GM12878 (cell line): ENCODE measurements at regions not wholly inside any gene's neighbourhood (a gene's known extent, or its start where the extent isn't known, plus 50 kb on each side); places are given as distances from the start of the nearest gene placed in this dataset.

Experiments
- ATAC-seq: fragments of 200-7000 bp; cut with Tn5 transposase; 3 replicates; pipeline ENCODE4 v1.9.1; 2020; ENCODE audit warnings: mild to moderate bottlenecking, moderate library complexity
- BruUV-seq: library from RNA; stranded (reverse); fragments of 400-500 nt; replicated peaks from 2 replicates; lab custom pipeline; 2021; lab: Mats Ljungman, UMichigan
- CTCF ChIA-PET: fragments of 300-600 bp; sonication (Branson Sonifier 250); formaldehyde crosslinking; extraction: SDS; loops from one replicate; lab custom pipeline; 2021; ENCODE audit warnings: inconsistent platforms; lab: Yijun Ruan, JAX
- POLR2A ChIA-PET: fragments of 350-600 bp; formaldehyde crosslinking; extraction: SDS; loops from one replicate; lab custom pipeline; 2021; ENCODE audit warnings: inconsistent platforms; lab: Charles Lee
- RAD21 ChIA-PET: fragments of 300-600 bp; sonication (Branson Sonifier 250); formaldehyde crosslinking; loops from one replicate; lab custom pipeline; 2023; ENCODE audit warnings: antibody characterized with exemption; ENCODE audit not compliant: unreplicated experiment; lab: Charles Lee
- SMC1A ChIA-PET: fragments of 300-600 bp; sonication (Branson Sonifier 250); formaldehyde crosslinking; loops from one replicate; lab custom pipeline; 2023; ENCODE audit not compliant: unreplicated experiment, uncharacterized antibody; lab: Charles Lee
- DNase-seq: peaks from one replicate; pipeline ENCODE4 v3.0.0-alpha.2; 2011; ENCODE audit warnings: low read depth, low spot score
- FAIRE-seq: peaks from 3 replicates; lab custom pipeline; 2011; peaks lifted over from hg19 to GRCh38; lab: Jason Lieb, UNC
- H2AFZ ChIP-seq: 2 replicates; pipeline ENCODE4 v1.6.0; 2011; ENCODE audit warnings: low read depth, low read length, control low read depth; ENCODE audit not compliant: control insufficient read depth
- H3K27ac ChIP-seq: 2 replicates; pipeline ENCODE4 v1.5.1; 2011; ENCODE audit warnings: control low read depth; ENCODE audit not compliant: control insufficient read depth, insufficient read depth
- H3K27me3 ChIP-seq, 2 experiments: replicated peaks in 1 of 2; 2 replicates each; pipeline versions ENCODE4 v1.6.0 to v1.6.1; 2011; ENCODE audit warnings: low read length in 1 of 2; ENCODE audit not compliant: control insufficient read depth in 2 of 2, insufficient read depth in 2 of 2
- H3K36me3 ChIP-seq, 2 experiments: 2 replicates each; pipeline ENCODE4 v1.5.1; 2011; ENCODE audit warnings: low read length in 1 of 2; ENCODE audit not compliant: control insufficient read depth in 2 of 2, insufficient read depth in 2 of 2
- H3K4me1 ChIP-seq: 2 replicates; pipeline ENCODE4 v1.6.1; 2011; ENCODE audit warnings: mild to moderate bottlenecking, low read length, moderate library complexity, mixed read lengths; ENCODE audit not compliant: control insufficient read depth, insufficient read depth
- H3K4me2 ChIP-seq: 2 replicates; pipeline ENCODE4 v1.6.0; 2011; ENCODE audit warnings: control low read depth; ENCODE audit not compliant: control insufficient read depth, insufficient read depth
- H3K4me3 ChIP-seq: fragments of 200-600 bp; sonication (generic); 2 replicates; pipeline ENCODE4 v1.5.1; 2016
- H3K79me2 ChIP-seq: 2 replicates; pipeline ENCODE4 v1.6.0; 2011; ENCODE audit warnings: low read length; ENCODE audit not compliant: control insufficient read depth, insufficient read depth
- H3K9ac ChIP-seq: 2 replicates; pipeline ENCODE4 v1.8.0; 2011; ENCODE audit warnings: low read length, control low read depth, mixed read lengths; ENCODE audit not compliant: control insufficient read depth, insufficient read depth
- H3K9me3 ChIP-seq: replicated peaks from 3 replicates; pipeline ENCODE4 v1.5.1; 2011; ENCODE audit warnings: mild to moderate bottlenecking, low read length; ENCODE audit not compliant: control insufficient read depth, insufficient read depth
- H4K20me1 ChIP-seq: 2 replicates; pipeline ENCODE4 v1.6.0; 2011; ENCODE audit not compliant: control insufficient read depth, insufficient read depth
- ATF7 ChIP-seq: fragments of 450-650 bp; IDR thresholded peaks from 2 replicates; pipeline ENCODE4 v1.6.1; 2016; ENCODE audit warnings: low read depth, mild to moderate bottlenecking
- EED ChIP-seq: sonication (generic); IDR thresholded peaks from 2 replicates; pipeline ENCODE4 v1.6.1; 2016; ENCODE audit warnings: antibody characterized with exemption, low read depth
- HCFC1 ChIP-seq: fragments of 150-350 bp; IDR thresholded peaks from 2 replicates; pipeline ENCODE4 v1.6.1; 2014; ENCODE audit warnings: low read length
- POLR2AphosphoS5 ChIP-seq: IDR thresholded peaks from 2 replicates; pipeline ENCODE4 v1.6.1; 2011; ENCODE audit warnings: mild to moderate bottlenecking, low read length, inconsistent platforms
- RBBP5 ChIP-seq: fragments of 200-600 bp; sonication (generic); conservative IDR thresholded peaks from 2 replicates; pipeline ENCODE4 v1.6.1; 2016
- TCF12 ChIP-seq: IDR thresholded peaks from 2 replicates; pipeline ENCODE4 v1.6.1; 2011; ENCODE audit warnings: low read depth, mild to moderate bottlenecking, low read length
- ZNF592 ChIP-seq: fragments of 450-650 bp; IDR thresholded peaks from 2 replicates; pipeline ENCODE4 v1.6.1; 2017; ENCODE audit warnings: mild to moderate bottlenecking, moderate library complexity
- ZNF622 ChIP-seq: fragments of 450-650 bp; IDR thresholded peaks from 2 replicates; pipeline ENCODE4 v1.6.1; 2017; ENCODE audit warnings: mild to moderate bottlenecking, inconsistent platforms
- WGBS: methylation state at CpG from one replicate; pipeline ENCODE4 v1.1.6; 2016; ENCODE audit warnings: low lambda C conversion rate; ENCODE audit not compliant: insufficient replicate concordance, insufficient coverage; ENCODE audit errors: missing lambda C conversion rate; 5-methylcytosine and 5-hydroxymethylcytosine counted together
- in situ Hi-C: fragments of 300-500 bp; cut with MboI; formaldehyde crosslinking; loops from 9 replicates; pipeline ENCODE4 v1.14.3; 2018; ENCODE audit warnings: mixed read lengths
- intact Hi-C: fragments of 100-400 bp; cut with micrococcal nuclease; formaldehyde crosslinking; loops from one replicate; pipeline ENCODE4 v1.14.2; 2022; ENCODE audit not compliant: unreplicated experiment
- TF ChIP-seq, protein P1 (sequence below): fragments of 450-650 bp; IDR thresholded peaks from 2 replicates; pipeline ENCODE4 v1.6.1; 2017; ENCODE audit warnings: mild to moderate bottlenecking, moderate library complexity

- Histone ChIP-seq H3K36me3 (no peaks in the 10 kb centered on the region), H3K4me2 (no peak overlapping the region), H3K79me2 (no peaks in the 10 kb centered on the region), H3K4me1 (no peaks in the 10 kb centered on the region), H3K27me3 (no peaks in the 10 kb centered on the region), H2AFZ (no peak overlapping the region), H3K9ac (no peak overlapping the region), H3K4me3 (no peak overlapping the region), H3K9me3 (no peaks in the 10 kb centered on the region; the same call in 2 of the 3 replicates), H3K27ac (no peak overlapping the region), H4K20me1 (no peaks in the 10 kb centered on the region)
- BruUV-seq: no TSS peak
- in situ Hi-C loops (no loop called here), intact Hi-C loops (no loop called here)
- ATAC-seq (no peak), FAIRE-seq (no peak), DNase-seq (no peak)
- ChIA-PET CTCF (no interaction called here), POLR2A (no interaction called here), SMC1A (no interaction called here), RAD21 (no interaction called here)
- WGBS: 14% methylated on average over 4 of the region's 4 CpGs
- no peak for TF ChIP-seq EED
- TF ChIP-seq ATF7: no peak
- TF ChIP-seq ZNF592: no peak
- no peak for TF ChIP-seq TCF12
- no peak for TF ChIP-seq POLR2AphosphoS5
- no peak for TF ChIP-seq ZNF622
- TF ChIP-seq, protein P1, sequence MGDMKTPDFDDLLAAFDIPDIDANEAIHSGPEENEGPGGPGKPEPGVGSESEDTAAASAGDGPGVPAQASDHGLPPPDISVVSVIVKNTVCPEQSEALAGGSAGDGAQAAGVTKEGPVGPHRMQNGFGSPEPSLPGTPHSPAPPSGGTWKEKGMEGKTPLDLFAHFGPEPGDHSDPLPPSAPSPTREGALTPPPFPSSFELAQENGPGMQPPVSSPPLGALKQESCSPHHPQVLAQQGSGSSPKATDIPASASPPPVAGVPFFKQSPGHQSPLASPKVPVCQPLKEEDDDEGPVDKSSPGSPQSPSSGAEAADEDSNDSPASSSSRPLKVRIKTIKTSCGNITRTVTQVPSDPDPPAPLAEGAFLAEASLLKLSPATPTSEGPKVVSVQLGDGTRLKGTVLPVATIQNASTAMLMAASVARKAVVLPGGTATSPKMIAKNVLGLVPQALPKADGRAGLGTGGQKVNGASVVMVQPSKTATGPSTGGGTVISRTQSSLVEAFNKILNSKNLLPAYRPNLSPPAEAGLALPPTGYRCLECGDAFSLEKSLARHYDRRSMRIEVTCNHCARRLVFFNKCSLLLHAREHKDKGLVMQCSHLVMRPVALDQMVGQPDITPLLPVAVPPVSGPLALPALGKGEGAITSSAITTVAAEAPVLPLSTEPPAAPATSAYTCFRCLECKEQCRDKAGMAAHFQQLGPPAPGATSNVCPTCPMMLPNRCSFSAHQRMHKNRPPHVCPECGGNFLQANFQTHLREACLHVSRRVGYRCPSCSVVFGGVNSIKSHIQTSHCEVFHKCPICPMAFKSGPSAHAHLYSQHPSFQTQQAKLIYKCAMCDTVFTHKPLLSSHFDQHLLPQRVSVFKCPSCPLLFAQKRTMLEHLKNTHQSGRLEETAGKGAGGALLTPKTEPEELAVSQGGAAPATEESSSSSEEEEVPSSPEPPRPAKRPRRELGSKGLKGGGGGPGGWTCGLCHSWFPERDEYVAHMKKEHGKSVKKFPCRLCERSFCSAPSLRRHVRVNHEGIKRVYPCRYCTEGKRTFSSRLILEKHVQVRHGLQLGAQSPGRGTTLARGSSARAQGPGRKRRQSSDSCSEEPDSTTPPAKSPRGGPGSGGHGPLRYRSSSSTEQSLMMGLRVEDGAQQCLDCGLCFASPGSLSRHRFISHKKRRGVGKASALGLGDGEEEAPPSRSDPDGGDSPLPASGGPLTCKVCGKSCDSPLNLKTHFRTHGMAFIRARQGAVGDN: no peak
- TF ChIP-seq HCFC1: no peak
- no peak for TF ChIP-seq RBBP5
Measured at GRCh38 chr22:47710135-47710534, 947.7 kb downstream of the TBC1D22A start.
